H1 (cell line): ENCODE measurements at regions not wholly inside any gene's neighbourhood (a gene's known extent, or its start where the extent isn't known, plus 50 kb on each side); places are given as distances from the start of the nearest gene placed in this dataset.

Source experiments
- ATF2 ChIP-seq: IDR thresholded peaks from 2 replicates; pipeline ENCODE4 v1.6.1; 2012; ENCODE audit warnings: low read length, inconsistent platforms
- CTCF ChIP-seq, 3 experiments: IDR thresholded peaks; 1 replicate in 2 of 3; 2 replicates in 1 of 3; pipeline versions ENCODE4 v1.5.1 to v1.6.1; 2011; ENCODE audit warnings: low read length in 3 of 3, mild to moderate bottlenecking in 3 of 3, inconsistent platforms in 2 of 3, low read depth in 1 of 3, moderate library complexity in 1 of 3; ENCODE audit not compliant: insufficient read depth in 1 of 3; ENCODE audit errors: control extremely low read depth in 1 of 3
- NRF1 ChIP-seq: IDR thresholded peaks from 2 replicates; pipeline ENCODE4 v1.6.1; 2011; ENCODE audit warnings: mild to moderate bottlenecking, low read depth, low read length, improper control_type of control experiment
- SP4 ChIP-seq: IDR thresholded peaks from 2 replicates; pipeline ENCODE4 v1.6.1; 2012; ENCODE audit warnings: low read length, inconsistent platforms
- SUZ12 ChIP-seq: fragments of 200-600 bp; sonication (generic); IDR thresholded peaks from 2 replicates; pipeline ENCODE4 v1.6.1; 2012; ENCODE audit warnings: mild to moderate bottlenecking, inconsistent platforms, low read length, moderate library complexity, mixed read lengths

DNA sequence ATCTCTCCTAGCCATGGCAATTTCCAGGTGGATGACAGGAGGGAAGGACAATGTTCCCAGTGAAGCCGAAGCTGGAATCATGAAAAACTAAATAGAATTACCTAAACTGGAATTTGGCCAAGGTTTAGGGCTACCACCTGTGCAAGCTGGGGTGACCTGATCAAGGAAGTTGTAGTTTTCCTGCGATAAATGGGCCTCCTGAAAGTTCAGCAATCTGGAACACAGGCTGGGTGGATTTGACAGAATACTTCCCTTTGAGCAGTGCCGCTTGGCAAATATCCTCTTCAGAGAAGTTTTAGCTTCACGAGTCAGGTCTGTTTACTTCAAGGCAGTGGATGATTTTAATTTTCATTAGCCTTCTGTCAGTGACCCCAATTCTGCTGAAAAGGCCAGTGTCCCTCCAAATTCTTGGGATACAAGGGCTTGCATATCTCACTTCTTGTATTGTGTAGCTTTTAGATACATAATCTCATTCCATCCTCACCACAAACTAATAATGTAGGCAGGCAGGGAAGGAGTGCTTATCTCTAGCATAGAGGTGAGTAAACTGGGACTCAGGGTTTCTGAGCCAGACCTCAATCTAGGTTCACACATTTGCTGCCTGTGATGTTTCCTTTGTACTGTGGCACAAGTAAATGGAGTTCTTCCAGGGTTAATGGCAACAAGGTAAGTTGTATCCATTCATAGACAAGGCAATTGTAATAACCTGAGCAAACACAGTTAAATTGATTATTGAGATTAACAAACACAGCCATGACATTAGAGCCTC lies 349.4 kb downstream of the NUF2 start (continued):
- no peak for TF ChIP-seq CTCF (IDR thresholded peaks at IDR 0.05; ENCODE audit: control extremely low read depth in 1 of 3, insufficient read depth in 1 of 3, low read depth in 1 of 3, low read length in 3 of 3)
- TF ChIP-seq NRF1, result no peak
- TF ChIP-seq SUZ12, result no peak
- no peak for TF ChIP-seq SP4
- TF ChIP-seq ATF2, result no peak
